ENCODE measurements at regions not wholly inside any gene's neighbourhood (a gene's known extent, or its start where the extent isn't known, plus 50 kb on each side); places are given as distances from the start of the nearest gene placed in this dataset.

GRCh38 chr5:15233566-15233965 is 266.4 kb upstream of the FBXL7 start:
- CTCF ChIA-PET: no interaction called here

GRCh38 chr5:15222156-15222555 is 277.8 kb upstream of the FBXL7 start:
- ChIA-PET POLR2A (no interaction called here), CTCF (no interaction called here)

More at GRCh38 chr5:15233566-15233965, 266.4 kb upstream of the FBXL7 start:
- POLR2A ChIA-PET: no interaction called here

- POLR2A ChIA-PET: no interaction called here
- CTCF ChIA-PET: no interaction called here
These were observed 279.3 kb upstream of the FBXL7 start for GRCh38 chr5:15220642-15221173.

GRCh38 chr5:15215056-15215455 is 284.9 kb upstream of the FBXL7 start:
- POLR2A ChIA-PET: no interaction called here
- CTCF ChIA-PET: no interaction called here

- POLR2A ChIA-PET: no interaction called here
- CTCF ChIA-PET: no interaction called here
These were observed 286.0 kb upstream of the FBXL7 start for GRCh38 chr5:15214010-15214409.

- ChIA-PET POLR2A (no interaction called here), CTCF (no interaction called here)
These were observed 290.8 kb upstream of the FBXL7 start for GRCh38 chr5:15209053-15209762.

- ChIA-PET CTCF (no interaction called here), POLR2A (no interaction called here)
These were observed 293.8 kb upstream of the FBXL7 start for GRCh38 chr5:15206133-15206532.

GRCh38 chr5:15203376-15203775 is 296.6 kb upstream of the FBXL7 start:
- CTCF ChIA-PET: no interaction called here
- POLR2A ChIA-PET: no interaction called here

GRCh38 chr5:15191012-15191411 is 309.0 kb upstream of the FBXL7 start:
- ChIA-PET POLR2A (no interaction called here), CTCF (no interaction called here)

- ChIA-PET POLR2A (no interaction called here), CTCF (interaction anchor here (0.5 kb wide), 1 partner anchor 374 kb away, joined by 3 read pairs; no protein-coding TSS in a partner anchor)
These were observed 311.9 kb upstream of the ANKH start for GRCh38 chr5:15183520-15183919.

GRCh38 chr5:15170173-15170572 is 298.6 kb upstream of the ANKH start:
- CTCF ChIA-PET: no interaction called here
- POLR2A ChIA-PET: no interaction called here

GRCh38 chr5:15168358-15168757 is 296.8 kb upstream of the ANKH start:
- ChIA-PET CTCF (no interaction called here), POLR2A (no interaction called here)

GRCh38 chr5:15160091-15160490 is 288.5 kb upstream of the ANKH start:
- CTCF ChIA-PET: interaction anchor here (0.9 kb wide), 1 partner anchor 15 kb away, joined by 3 read pairs; no protein-coding TSS in a partner anchor
- POLR2A ChIA-PET: no interaction called here

- ChIA-PET POLR2A (no interaction called here), CTCF (interaction anchor here (0.9 kb wide), 1 partner anchor 15 kb away, joined by 3 read pairs; no protein-coding TSS in a partner anchor)
These were observed 288.0 kb upstream of the ANKH start for GRCh38 chr5:15159606-15160005.

- CTCF ChIA-PET: no interaction called here
- POLR2A ChIA-PET: no interaction called here
These were observed 270.9 kb upstream of the ANKH start for GRCh38 chr5:15142458-15142857.

- ChIA-PET POLR2A (no interaction called here), CTCF (no interaction called here)
These were observed 265.8 kb upstream of the ANKH start for GRCh38 chr5:15137414-15137813.

GRCh38 chr5:15135661-15136060 is 264.1 kb upstream of the ANKH start:
- CTCF ChIA-PET: no interaction called here
- POLR2A ChIA-PET: no interaction called here

- POLR2A ChIA-PET: no interaction called here
These were observed 261.9 kb upstream of the ANKH start for GRCh38 chr5:15133456-15133965.

GRCh38 chr5:15132816-15133405 is 261.3 kb upstream of the ANKH start:
- CTCF ChIA-PET: no interaction called here
- POLR2A ChIA-PET: no interaction called here

More at GRCh38 chr5:15133456-15133965, 261.9 kb upstream of the ANKH start:
- CTCF ChIA-PET: no interaction called here

- ChIA-PET POLR2A (no interaction called here), CTCF (no interaction called here)
These were observed 260.3 kb upstream of the ANKH start for GRCh38 chr5:15131909-15132308.

GRCh38 chr5:15124871-15125568 is 253.4 kb upstream of the ANKH start:
- CTCF ChIA-PET: no interaction called here

More at GRCh38 chr5:15124871-15125568, 253.4 kb upstream of the ANKH start:
- POLR2A ChIA-PET: no interaction called here

Data from activated CD8-positive, alpha-beta memory T cell treated with anti-CD3 and anti-CD28 coated beads for 36 hours (primary cell).